ENCODE measurements at regions not wholly inside any gene's neighbourhood (a gene's known extent, or its start where the extent isn't known, plus 50 kb on each side); places are given as distances from the start of the nearest gene placed in this dataset.

DNA sequence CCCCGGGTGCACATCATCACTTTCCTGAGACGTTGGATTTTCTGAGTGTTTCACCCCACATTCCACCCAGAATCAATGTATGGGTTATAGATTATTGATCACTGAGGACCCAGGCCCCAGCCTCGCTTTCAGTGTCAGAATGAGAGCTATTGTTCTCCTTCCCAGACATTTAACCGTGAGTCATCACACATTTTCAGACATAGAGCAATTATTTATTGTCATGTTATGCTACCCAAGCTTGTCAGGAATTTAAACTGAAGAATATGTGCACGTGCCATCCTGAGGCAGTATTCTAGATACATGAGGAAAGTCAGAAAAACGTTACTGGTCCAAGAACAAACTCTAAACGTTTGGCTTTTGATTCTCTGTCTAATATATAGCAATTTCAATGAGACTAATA is 276.6 kb upstream of the ZNF507 start:
- TF ChIP-seq POLR2A (IDR thresholded peaks at IDR 0.05): no peak
- TF ChIP-seq, protein P1, sequence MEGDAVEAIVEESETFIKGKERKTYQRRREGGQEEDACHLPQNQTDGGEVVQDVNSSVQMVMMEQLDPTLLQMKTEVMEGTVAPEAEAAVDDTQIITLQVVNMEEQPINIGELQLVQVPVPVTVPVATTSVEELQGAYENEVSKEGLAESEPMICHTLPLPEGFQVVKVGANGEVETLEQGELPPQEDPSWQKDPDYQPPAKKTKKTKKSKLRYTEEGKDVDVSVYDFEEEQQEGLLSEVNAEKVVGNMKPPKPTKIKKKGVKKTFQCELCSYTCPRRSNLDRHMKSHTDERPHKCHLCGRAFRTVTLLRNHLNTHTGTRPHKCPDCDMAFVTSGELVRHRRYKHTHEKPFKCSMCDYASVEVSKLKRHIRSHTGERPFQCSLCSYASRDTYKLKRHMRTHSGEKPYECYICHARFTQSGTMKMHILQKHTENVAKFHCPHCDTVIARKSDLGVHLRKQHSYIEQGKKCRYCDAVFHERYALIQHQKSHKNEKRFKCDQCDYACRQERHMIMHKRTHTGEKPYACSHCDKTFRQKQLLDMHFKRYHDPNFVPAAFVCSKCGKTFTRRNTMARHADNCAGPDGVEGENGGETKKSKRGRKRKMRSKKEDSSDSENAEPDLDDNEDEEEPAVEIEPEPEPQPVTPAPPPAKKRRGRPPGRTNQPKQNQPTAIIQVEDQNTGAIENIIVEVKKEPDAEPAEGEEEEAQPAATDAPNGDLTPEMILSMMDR (IDR thresholded peaks at IDR 0.05): no peak
